Stomach (tissue), 8 donors: ENCODE measurements at regions not wholly inside any gene's neighbourhood (a gene's known extent, or its start where the extent isn't known, plus 50 kb on each side); places are given as distances from the start of the nearest gene placed in this dataset.

ENCODE experiments used
- DNase-seq, 2 donors: peaks; one replicate each; pipeline versions ENCODE4 v3.0.0 to v3.0.0-alpha.2; 2013 to 2019
- H3K27ac ChIP-seq, 5 donors: fragments of 200-600 bp in 4 of 5; sonication (generic) in 4 of 5; one replicate each; pipeline ENCODE4 v1.5.1; 2013 to 2019; ENCODE audit warnings: mild to moderate bottlenecking in 1 of 5, moderate library complexity in 1 of 5
- H3K27me3 ChIP-seq, 3 donors: fragments of 200-600 bp; sonication (generic); one replicate each; pipeline ENCODE4 v1.5.1; 2017 to 2019; ENCODE audit warnings: mixed run types in 1 of 3
- H3K36me3 ChIP-seq, 4 donors: fragments of 200-600 bp; sonication (generic); 1 replicate in 3 of 4; 2 replicates in 1 of 4; pipeline ENCODE4 v1.5.1; 2016 to 2019
- H3K4me1 ChIP-seq, 4 donors: fragments of 200-600 bp; sonication (generic); one replicate each; pipeline ENCODE4 v1.5.1; 2016 to 2019
- H3K4me3 ChIP-seq, 4 donors: fragments of 200-600 bp; sonication (generic) in 3 of 4; one replicate each; pipeline ENCODE4 v1.5.1; 2016 to 2019; ENCODE audit warnings: mild to moderate bottlenecking in 1 of 4
- H3K9me3 ChIP-seq, 4 donors: fragments of 200-600 bp; sonication (generic); one replicate each; pipeline ENCODE4 v1.5.1; 2016 to 2019
- EP300 ChIP-seq: sonication (generic); formaldehyde crosslinking; IDR thresholded peaks from one replicate; pipeline ENCODE4 v1.6.1; 2017; ENCODE audit warnings: antibody characterized with exemption
- POLR2A ChIP-seq, 4 donors: fragments of 450-650 bp; IDR thresholded peaks; one replicate each; pipeline ENCODE4 v1.6.1; 2016; ENCODE audit warnings: antibody characterized with exemption in 4 of 4, control low read depth in 2 of 4, mild to moderate bottlenecking in 1 of 4, moderate library complexity in 1 of 4
- POLR2AphosphoS5 ChIP-seq, 3 donors: sonication (generic); formaldehyde crosslinking; IDR thresholded peaks; one replicate each; pipeline ENCODE4 v1.6.1; 2016; ENCODE audit warnings: antibody characterized with exemption in 3 of 3
- WGBS, 5 donors: extraction: QIAGEN DNeasy Blood & Tissue Kit in 3 of 5; methylation state at CpG; one replicate each; pipeline versions ENCODE4 v1.1.5 to v1.1.7; 2013 to 2018; 5-methylcytosine and 5-hydroxymethylcytosine counted together
- intact Hi-C: fragments of 100-400 bp; cut with DNase I; formaldehyde crosslinking; loops from one replicate; pipeline ENCODE4 v1.15.1; 2023; ENCODE audit warnings: low total_unique reads
- TF ChIP-seq, protein P1 (sequence below), 7 experiments: fragments of 450-650 bp in 4 of 7; fragments of 200-600 bp in 3 of 7; sonication (generic) in 3 of 7; IDR thresholded peaks; one replicate each; pipeline ENCODE4 v1.5.1; 2016 to 2019; ENCODE audit warnings: antibody characterized with exemption in 7 of 7, control low read depth in 2 of 7, mild to moderate bottlenecking in 1 of 7
- donor health status: healthy with polysubstance abuse.
- donor health status: Bipolar disorder and iron deficiency.
- donor health status: healthy.

DNA sequence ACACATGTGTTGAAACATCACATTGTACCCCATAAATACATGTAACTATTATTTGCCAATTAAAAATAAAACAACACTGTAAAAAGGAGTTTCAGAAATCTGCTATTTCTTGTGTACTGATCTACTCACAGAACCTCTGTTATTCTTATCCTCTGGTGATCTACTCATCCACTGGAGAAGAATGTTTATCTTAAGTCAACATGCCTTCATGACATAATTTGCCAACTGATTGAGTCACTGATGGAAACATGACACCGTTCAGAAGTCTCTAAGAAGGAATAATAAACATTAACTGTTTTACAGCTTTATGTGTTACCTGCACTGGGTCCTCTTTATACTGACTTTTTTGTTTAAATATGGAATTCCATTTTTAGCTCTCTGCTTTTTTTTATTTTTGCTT lies 555.2 kb downstream of the DCDC2C start:
- no peaks in the 10 kb centered on the region for H3K36me3 ChIP-seq
- TF ChIP-seq, protein P1, sequence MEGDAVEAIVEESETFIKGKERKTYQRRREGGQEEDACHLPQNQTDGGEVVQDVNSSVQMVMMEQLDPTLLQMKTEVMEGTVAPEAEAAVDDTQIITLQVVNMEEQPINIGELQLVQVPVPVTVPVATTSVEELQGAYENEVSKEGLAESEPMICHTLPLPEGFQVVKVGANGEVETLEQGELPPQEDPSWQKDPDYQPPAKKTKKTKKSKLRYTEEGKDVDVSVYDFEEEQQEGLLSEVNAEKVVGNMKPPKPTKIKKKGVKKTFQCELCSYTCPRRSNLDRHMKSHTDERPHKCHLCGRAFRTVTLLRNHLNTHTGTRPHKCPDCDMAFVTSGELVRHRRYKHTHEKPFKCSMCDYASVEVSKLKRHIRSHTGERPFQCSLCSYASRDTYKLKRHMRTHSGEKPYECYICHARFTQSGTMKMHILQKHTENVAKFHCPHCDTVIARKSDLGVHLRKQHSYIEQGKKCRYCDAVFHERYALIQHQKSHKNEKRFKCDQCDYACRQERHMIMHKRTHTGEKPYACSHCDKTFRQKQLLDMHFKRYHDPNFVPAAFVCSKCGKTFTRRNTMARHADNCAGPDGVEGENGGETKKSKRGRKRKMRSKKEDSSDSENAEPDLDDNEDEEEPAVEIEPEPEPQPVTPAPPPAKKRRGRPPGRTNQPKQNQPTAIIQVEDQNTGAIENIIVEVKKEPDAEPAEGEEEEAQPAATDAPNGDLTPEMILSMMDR (IDR thresholded peaks at IDR 0.05): no peak
- no peak for TF ChIP-seq EP300
- no peaks in the 10 kb centered on the region for H3K4me1 ChIP-seq
- no peak for DNase-seq
- no peaks in the 10 kb centered on the region for H3K27me3 ChIP-seq
- intact Hi-C loops: no loop called here
- no peak overlapping the region for H3K4me3 ChIP-seq
- H3K27ac ChIP-seq: no peak overlapping the region
- 20 to 48% (median 29%) methylated on average over 1 of the region's 1 CpG for WGBS, 5 donors
- peaks cover 0 to 3% (median 0%) of the 10 kb centered on the region in 4 donors for H3K9me3 ChIP-seq

DNA sequence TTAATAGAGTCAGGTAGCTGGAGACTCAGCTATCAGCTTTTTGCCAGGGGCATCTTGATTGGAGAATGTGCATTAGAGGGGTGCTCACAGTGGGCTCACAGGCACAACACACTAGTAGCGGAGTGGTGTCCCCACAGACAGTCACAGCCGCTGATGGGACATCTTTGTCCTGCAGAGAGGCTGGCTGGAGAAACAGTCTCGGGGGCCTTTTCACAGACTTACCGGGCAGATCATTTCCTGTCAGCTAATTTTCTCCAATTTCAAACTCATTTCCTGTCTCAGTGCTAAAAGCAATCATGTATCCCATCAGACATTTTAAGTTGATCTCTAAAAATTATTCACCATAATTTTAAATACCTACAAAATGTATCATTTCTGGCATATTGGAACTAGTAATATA lies 562.6 kb downstream of the DCDC2C start:
- Histone ChIP-seq H3K36me3 (no peaks in the 10 kb centered on the region), H3K9me3 (peaks cover 0 to 4% (median 0%) of the 10 kb centered on the region in 4 donors), H3K27me3 (no peaks in the 10 kb centered on the region), H3K4me3 (no peak overlapping the region), H3K4me1 (no peaks in the 10 kb centered on the region), H3K27ac (no peak overlapping the region)
- no peak for DNase-seq
- intact Hi-C loops: no loop called here
- no peak for TF ChIP-seq POLR2AphosphoS5 (IDR thresholded peaks at IDR 0.05)
- no peak for TF ChIP-seq EP300
- TF ChIP-seq, protein P1 (IDR thresholded peaks at IDR 0.05): no peak
- TF ChIP-seq POLR2A (IDR thresholded peaks at IDR 0.05): no peak
- 49 to 75% (median 68%) methylated on average over 4 of the region's 4 CpGs for WGBS, 5 donors

DNA sequence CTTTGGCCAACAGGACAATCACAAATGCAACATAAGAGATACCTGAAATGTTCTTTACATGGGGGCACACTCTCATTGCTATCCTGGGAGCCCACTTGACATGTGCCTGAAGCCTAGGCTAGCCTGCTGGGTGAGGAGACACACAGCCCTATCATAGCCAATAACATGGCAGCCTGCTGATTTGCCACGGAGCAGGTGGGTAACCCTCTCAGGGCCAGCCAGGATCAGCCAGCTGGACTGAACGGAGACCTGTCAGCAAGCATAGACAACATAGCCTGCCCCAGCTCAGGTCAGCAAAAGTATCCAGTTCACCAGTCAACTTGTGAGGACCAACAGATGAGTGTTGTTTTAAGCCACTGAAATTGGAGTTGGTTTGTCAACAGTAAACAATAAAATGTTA lies 566.5 kb downstream of the DCDC2C start:
- H3K27ac ChIP-seq: no peak overlapping the region
- H3K4me3 ChIP-seq: no peak overlapping the region
- no peaks in the 10 kb centered on the region for H3K36me3 ChIP-seq
- no peaks in the 10 kb centered on the region for H3K27me3 ChIP-seq
- 64 to 90% (median 76%) methylated on average over 2 of the region's 2 CpGs for WGBS, 5 donors
- H3K9me3 ChIP-seq: peaks cover 0 to 7% (median 4%) of the 10 kb centered on the region in 4 donors
- TF ChIP-seq POLR2A (IDR thresholded peaks at IDR 0.05): no peak
- H3K4me1 ChIP-seq: no peaks in the 10 kb centered on the region
- intact Hi-C loops: no loop called here
- DNase-seq: no peak

DNA sequence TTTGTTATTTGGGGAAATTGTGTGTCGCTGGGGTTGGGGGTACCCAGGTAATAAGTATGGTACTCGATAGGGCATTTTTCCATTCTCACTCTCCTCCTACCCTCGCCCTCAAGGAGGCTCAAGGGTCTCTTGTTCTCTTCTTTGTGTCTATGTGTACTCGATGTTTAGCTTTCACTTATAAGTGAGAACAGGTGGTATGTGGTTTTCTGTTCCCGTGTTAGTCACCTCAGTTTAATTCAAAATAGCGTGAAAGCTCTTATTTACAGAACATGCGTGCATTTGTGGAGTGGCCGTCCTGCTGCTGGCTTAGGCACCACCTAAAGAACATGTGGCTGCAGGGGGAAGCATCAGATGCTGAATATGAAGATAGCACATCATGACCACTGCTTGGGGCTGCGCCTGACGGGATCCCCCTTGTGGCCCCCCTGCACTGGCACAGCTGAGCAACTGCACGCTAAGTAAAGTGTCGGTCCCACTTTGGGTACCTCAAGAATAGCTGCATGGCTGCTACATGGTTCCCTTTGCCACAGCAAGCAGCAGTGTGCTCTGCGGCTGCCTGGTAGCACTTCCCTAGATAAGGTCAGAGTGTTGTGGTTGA lies 569.0 kb downstream of the DCDC2C start:
- WGBS, 5 donors: 72 to 83% (median 78%) methylated on average over 13 of the region's 13 CpGs
- DNase-seq: no peak
- H3K4me3 ChIP-seq: no peak overlapping the region
- H3K4me1 ChIP-seq: no peaks in the 10 kb centered on the region
- H3K27ac ChIP-seq: no peak overlapping the region
- no peaks in the 10 kb centered on the region for H3K36me3 ChIP-seq
- no peaks in the 10 kb centered on the region for H3K27me3 ChIP-seq
- peaks cover 0 to 7% (median 4%) of the 10 kb centered on the region in 4 donors for H3K9me3 ChIP-seq
- intact Hi-C loops: no loop called here
- TF ChIP-seq, protein P1 (IDR thresholded peaks at IDR 0.05): no peak
- TF ChIP-seq EP300 (no peak), POLR2A (IDR thresholded peaks at IDR 0.05) (no peak), POLR2AphosphoS5 (IDR thresholded peaks at IDR 0.05) (no peak)

DNA sequence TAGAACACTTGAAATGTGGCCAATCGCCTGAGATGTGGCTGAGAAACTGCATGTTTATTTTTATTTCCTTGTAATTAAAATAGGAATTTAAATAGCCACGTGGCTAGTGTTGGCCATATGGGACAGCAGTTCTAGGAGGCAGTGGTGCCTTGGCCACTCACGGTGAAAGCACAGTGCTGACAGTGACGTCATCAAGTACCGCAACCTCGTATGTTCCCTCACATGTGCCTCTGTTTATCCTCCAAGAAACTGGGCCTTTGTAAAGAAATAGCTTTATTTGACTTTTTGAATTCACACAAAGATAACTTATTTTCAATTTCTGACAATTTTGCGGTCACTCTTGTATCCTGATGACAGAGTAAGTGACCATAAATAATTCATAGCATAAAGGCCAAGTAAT lies 575.0 kb downstream of the DCDC2C start:
- no peak for TF ChIP-seq EP300
- TF ChIP-seq POLR2AphosphoS5 (IDR thresholded peaks at IDR 0.05): no peak
- TF ChIP-seq POLR2A (IDR thresholded peaks at IDR 0.05): no peak
- TF ChIP-seq, protein P1 (IDR thresholded peaks at IDR 0.05): no peak
- H3K27me3 ChIP-seq: no peaks in the 10 kb centered on the region
- H3K9me3 ChIP-seq: peaks cover 0 to 5% (median 2%) of the 10 kb centered on the region in 4 donors
- DNase-seq: no peak
- 79 to 87% (median 81%) methylated on average over 7 of the region's 7 CpGs for WGBS, 5 donors
- intact Hi-C loops: no loop called here
- no peaks in the 10 kb centered on the region for H3K36me3 ChIP-seq
- H3K4me1 ChIP-seq: no peaks in the 10 kb centered on the region
- H3K4me3 ChIP-seq: no peak overlapping the region
- H3K27ac ChIP-seq: no peak overlapping the region
